ENCODE measurements at regions not wholly inside any gene's neighbourhood (a gene's known extent, or its start where the extent isn't known, plus 50 kb on each side); places are given as distances from the start of the nearest gene placed in this dataset.

DNA sequence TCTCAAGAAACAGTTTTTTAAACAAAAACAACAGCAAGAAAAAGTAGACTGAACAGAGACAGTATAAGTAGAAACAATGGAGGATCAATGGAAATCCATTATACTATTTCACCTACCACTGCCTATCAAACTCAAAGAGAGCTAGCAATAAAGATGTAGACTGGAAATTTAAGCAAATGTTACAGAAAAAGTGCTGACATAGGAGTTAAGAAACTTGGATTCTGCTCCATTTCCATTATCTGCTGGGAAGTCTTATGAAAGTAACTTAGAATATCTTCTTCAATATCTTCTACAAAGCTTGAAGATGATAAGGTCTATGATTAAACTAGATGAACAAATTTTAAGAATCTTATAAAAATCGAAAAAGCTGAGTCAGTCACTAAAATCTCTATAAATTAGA lies 1469.8 kb upstream of the C9orf72 start:
- TF ChIP-seq ZNF274 (IDR thresholded peaks at IDR 0.05; ENCODE audit: low read depth, low read length), result no peak
- TF ChIP-seq SUZ12 (IDR thresholded peaks at IDR 0.05; ENCODE audit: extremely low read depth, insufficient read depth, insufficient read length), result no peak
- TF ChIP-seq YY1 (IDR thresholded peaks at IDR 0.05; ENCODE audit: insufficient read depth, insufficient read length), result no peak

All from NT2/D1 (cell line).